ENCODE measurements at regions not wholly inside any gene's neighbourhood (a gene's known extent, or its start where the extent isn't known, plus 50 kb on each side); places are given as distances from the start of the nearest gene placed in this dataset.

- TF ChIP-seq CTCF (conservative IDR thresholded peaks at IDR 0.05) (no peak), EZH2 (IDR thresholded peaks at IDR 0.05; ENCODE audit: low read depth) (no peak)
These were observed 145.8 kb upstream of the BET1 start for GRCh38 chr7:94149789-94150545.
